HG02610 (cell line): ENCODE measurements at regions not wholly inside any gene's neighbourhood (a gene's known extent, or its start where the extent isn't known, plus 50 kb on each side); places are given as distances from the start of the nearest gene placed in this dataset.

Source experiments
- ATAC-seq: cut with Tn5 transposase; IDR thresholded peaks from one replicate; pipeline ENCODE4 v1.9.1; 2021; ENCODE audit warnings: mild to moderate bottlenecking, moderate library complexity; ENCODE audit not compliant: unreplicated experiment

DNA sequence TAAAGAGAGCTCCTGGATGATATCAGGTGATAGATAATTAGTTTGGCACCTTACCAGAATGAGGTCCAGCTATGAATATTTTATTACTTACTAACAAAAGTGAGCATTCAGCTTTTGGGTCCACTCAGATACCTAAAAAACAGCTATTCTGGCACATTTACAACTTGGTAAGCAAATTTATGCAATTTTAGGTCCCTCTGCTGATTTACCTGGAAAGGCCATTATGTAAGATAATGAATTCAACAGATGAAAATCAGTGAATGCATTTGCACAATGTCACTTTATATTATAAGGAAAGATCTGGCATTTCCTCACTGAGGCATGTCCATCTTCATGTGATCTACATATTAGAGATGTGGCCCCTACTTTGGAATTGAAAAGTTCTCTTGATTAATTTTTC, 517.0 kb downstream of the SPRY1 start:
- no peak for ATAC-seq

DNA sequence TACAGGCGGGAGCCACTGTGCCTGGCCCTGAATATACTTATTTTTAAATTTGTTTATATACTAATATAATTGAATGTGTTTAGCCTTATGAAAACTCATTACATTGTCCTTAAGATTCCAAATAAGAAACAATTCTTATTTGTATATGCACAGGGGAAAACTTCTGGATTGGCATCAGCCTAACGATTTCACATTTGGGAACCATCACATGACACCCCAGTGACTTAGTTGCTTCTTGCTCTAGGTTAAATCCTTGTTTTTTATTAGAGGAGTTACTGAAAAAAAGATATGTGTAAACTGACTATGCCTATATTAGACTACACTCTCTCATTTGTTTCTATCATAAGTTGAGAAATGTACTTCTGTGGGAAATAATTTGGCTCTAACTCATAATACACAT, 520.2 kb downstream of the SPRY1 start:
- no peak for ATAC-seq

DNA sequence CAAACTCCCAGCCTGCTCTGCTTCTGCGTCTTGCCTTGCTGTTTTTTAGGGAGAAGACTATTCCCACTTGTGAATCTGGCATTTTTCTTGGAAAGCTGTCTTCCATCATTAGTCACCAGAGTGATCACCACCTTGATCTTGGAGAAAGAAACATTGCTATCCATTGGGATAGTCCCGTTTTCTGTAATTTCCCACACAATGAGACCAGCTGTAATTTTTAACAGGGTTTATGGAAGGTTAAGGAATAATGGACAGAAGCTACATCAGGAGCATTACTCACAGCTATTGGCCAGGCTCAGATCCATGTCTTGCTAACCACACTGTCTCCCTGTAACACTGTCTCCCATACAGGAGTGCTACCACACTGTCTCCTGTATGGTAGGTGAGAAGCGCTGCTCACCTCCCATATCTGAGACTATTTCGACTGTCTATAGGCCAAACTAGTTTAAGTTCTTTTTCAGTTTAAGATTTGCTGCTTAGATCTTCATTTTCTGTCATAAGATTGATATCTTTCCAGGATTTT, 523.0 kb downstream of the SPRY1 start:
- no peak for ATAC-seq

DNA sequence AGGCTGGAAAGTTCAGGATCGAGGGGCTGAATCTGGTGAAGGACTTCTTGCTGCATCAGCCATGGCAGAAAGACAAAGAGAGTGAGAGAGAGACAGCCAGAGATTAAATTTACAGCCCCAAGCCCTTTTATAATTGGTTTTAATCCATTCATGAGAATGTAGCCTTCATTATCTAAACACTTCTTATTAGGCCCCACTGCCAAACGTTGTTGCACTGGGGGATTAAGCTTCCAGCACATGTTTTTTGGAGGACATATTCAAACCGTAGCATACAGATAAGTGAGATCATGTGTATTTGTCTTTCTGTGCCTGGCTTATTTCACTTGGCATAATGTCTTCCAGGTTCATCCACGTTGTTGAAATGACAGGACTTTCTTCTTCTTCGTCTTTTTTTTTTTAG, 524.7 kb downstream of the SPRY1 start:
- no peak for ATAC-seq

DNA sequence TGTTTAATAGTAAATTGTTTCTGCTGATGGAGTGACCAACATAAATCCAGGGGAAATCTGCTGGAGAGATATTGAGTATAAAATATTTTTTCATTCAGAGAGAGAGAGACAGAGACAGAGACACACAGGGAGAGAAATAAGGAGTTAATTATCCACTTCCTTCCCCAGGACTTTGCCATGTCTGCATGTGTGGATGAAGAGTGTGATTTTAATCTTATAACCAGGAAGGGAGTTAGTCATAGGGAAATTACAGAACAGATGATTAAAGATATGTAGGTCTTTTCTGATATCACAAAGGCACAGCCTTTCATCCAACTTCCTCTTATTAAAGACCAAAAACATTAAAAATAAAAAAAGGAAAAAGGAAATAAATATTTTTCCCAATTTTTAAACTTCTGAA, 526.3 kb downstream of the SPRY1 start:
- no peak for ATAC-seq

DNA sequence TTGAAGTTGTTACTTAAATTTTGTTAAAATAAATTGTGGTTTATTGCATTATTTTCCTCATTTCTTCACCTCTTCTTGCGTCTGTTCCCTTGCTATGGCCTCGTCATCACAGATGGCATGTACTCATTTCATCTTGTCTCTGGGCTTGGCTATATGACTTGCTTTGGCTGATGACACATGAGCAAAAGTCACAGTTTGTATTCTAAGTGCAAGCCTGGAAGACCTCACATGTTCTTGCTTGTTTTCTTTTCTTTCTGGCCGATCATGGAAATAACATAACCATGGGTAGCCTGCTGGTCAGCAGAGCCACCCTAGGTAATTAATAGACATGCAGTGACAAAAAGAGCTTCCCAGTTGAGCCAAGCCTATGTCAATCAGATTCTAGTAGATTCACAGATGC, 527.9 kb downstream of the SPRY1 start:
- ATAC-seq: no peak

DNA sequence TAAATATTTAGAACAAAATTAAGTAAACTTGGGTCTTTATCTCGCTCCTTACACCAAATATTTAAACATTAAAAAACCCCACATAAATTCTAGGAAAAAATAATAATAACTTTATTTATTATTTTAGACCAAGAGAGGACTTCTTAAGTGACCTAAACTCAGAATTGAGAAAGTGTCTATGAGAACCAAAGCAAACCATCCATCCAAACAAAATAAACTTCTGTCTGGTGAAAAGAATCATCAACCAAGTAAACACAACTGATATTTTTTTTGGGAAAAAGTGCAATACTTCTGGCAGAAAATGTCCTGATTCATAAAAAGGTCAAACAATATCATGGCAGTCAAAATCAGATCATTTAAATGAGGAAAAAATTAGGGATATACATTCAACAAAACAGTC, 533.0 kb downstream of the SPRY1 start:
- no peak for ATAC-seq

DNA sequence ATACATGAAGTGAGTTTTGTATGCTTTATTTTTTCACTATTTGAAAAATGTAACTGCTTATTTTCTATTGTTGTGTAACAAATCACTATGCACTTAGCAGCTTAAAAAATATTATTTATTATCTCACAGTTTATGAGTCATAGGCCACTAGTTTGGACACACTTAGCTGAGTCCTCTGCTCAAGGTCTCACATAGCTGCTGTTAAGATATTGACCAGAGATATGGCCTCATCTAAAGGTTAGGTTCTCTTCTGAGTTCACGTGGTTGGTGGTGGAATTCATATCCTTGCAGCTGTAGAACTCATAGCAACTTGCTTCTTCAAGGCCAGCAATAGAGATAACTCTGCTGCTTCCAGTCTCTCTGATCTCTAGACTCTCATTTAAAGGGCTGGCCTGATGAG, 534.4 kb downstream of the SPRY1 start:
- no peak for ATAC-seq

DNA sequence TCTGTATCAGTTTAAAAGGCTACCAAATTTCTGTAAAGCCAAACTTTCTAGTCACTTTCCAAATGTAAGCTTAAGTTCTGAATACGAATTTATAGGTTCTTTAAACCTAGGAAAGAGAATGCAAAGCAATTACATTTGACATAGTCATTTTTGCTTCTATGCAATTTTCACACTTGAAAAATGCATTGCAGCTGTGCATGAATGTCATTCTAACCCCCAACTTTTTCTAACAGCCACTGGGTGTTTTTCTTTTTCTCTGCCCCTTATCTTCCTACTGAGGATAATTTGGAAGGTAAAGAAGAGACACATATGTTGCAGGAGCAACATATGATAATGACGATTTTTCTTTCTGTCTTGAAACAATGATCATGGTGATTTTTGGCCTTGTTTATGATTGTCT, 537.5 kb downstream of the SPRY1 start:
- ATAC-seq: no peak

DNA sequence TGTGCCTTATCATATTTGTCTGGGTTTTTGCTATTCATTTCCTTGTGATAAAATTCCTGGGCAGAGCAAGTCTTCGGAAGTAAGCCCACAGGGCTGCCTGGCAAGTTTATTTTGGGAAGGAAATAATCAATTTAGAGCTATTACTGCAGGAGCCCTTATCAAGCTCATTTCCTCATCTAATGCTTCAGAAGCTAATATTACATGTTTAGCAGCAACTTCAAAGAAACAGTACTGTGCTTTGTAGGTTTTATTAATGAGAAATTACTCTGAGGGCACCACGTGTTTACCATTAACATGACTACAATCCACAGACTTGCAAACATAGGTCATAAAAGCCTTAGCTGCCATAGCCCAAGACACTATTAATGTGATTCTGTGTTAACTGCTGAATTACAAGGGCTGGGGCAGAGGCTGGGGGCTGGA, 540.0 kb downstream of the SPRY1 start:
- ATAC-seq: no peak

DNA sequence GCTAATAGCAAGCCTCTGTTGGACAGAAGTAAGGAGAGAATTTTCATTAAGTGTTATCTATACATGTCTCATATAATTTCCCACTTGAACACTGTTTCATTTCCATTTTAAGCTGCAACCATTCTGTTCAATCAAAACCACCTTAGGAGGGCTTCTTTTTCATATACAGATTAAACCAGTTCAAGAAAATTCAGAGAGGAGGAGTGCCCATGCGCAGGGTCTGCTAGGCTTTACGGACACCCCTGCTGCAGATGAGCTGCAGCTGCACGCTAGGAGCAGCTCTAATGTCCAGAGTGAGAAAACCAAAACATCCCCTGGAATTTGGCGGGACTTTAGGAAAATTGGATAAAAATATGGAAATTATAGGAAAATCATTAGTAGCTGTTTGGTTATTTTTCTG, 541.0 kb downstream of the SPRY1 start:
- no peak for ATAC-seq

DNA sequence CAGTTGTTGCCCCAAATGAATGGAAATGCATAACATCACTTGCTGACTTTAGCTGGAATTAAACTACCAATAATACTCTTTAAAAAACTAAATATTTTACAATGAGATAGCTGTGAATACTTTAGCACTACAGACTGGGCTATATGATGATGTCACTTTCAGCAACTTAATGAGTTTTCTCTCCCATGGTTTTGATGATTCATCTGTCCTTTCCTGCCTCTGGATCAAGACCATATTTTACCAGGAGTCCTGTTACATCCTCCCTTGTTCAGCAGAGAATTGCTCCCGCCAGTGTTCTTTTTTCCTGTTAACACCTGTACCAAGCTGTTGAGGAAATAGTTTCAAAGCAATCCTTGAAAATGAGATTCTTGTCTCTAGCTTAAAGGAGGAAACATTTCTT, 543.0 kb downstream of the SPRY1 start:
- ATAC-seq: no peak

DNA sequence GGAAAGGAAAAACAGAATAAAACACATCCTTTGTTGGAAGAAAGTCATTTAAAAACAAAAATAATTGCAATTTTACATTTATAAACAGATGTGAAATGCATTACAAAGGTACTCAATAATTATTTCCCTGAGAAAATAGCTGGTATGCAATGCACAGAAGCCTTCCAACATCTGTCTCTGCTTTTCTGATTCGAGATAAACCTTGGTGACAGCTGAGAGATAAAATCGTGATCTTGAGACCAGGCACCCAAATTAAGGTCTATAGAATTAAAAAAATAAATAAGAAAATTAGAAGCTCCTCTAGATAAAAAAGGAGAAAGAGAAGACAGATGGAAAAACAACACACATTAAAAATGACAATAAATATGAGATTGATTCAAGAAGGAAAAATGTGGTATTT, 544.0 kb downstream of the SPRY1 start:
- ATAC-seq: no peak

DNA sequence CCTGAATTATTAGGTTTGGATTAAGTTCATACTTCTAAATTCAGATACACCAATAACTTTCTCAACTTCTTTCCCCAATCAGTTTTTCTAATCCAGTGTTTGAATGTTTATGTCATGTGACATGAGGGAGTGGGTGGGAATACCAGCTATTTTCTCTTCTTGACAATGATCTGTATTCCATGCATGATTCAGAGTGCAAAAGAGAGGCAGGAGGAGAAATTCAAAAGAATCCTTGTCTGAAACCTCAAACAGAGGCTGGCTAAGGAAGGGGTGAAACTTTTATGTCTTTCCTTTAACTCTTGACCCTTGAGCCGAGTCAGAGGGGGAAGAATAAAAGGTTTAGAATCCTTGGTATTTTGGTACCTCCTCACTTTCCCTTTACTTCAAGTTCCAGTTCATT, 544.7 kb downstream of the SPRY1 start:
- no peak for ATAC-seq

DNA sequence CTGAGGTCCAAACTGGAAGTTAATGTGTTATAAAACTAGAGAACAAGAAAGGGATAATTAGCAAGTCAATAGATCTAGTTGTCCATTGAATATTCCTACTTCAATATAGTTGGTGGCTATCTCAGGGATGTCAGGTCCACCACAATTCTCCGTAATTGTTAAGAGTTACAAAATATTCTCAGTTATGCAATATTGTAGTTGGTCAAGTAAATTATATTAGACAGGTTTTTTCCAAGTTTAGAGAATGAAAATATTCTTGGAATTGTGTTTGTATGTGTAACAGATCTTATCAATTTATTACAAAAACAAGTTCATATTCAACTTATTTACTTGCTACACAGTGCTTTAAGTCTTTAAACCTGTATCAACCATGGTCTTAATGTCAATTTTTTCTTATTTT, 547.4 kb downstream of the SPRY1 start:
- ATAC-seq: no peak

DNA sequence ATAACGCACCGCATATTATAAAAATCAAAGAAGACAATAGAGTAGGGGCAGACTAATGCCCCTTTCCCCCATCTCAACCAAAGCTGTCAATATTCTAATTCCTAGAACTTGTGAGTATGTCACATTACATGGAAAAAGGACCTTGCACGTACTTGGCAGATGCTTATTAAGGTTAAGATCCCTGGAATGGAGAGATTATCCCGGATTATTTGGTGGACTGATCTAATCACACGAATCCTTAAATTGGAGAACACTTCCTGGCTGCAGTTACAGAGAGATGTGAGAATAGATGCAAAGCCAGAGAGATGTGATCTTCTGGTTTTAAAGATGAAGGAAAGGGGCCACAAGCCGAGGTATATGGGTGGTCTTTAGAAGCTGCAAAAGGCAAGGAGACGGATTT, 548.7 kb downstream of the SPRY1 start:
- no peak for ATAC-seq

DNA sequence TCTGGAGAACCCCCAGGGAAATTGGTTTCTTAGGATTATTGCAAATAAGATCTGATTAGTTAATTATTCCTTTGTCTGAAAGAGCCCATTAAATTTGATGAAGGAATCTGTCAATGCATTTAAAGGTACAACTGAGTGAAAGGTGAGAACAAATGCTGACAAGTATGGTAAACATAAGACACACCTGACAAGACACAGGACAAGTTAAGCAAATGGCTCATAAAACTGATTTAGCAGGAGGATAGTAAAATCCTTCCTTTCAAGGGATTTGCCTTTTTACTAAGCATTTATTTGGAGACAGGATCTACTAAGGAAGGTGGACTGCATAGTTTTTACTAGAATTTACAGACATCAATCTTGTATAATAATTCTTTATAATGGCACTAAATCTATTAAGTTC, 553.9 kb downstream of the SPRY1 start:
- no peak for ATAC-seq

DNA sequence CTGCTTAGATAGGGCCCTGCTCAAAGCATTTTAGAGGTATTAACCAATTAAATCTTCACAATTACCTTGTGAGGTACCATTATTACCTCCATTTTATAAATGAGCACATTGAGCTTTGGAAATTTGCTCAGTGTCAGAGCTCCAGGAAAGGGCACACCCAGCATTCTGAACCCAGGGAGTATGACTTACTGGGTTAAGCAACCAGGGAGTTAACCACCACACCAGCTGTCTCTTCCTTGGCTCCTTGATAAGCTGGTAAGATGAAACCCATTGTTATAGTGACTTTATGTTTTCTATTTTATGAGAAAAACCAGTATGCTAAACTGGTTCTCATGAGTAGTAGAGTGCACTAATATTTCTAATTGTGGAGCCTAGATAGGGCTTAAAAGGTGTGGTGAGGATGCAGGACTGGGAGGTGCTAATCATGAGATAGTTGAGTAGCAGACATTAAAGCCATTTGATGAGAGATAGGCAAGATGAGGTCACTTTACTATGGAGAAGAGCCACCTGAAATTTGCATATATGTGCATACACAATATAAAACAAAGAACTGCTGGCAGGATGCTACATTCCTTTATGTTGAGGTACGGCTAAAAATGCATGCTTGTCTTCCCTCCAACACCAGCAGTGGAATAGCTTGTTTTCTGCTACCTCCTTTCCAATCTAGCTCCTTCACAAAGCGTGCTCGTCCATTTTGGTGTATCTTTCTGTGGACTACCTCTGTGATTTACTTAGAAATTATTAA, 556.1 kb downstream of the SPRY1 start:
- ATAC-seq: no peak

DNA sequence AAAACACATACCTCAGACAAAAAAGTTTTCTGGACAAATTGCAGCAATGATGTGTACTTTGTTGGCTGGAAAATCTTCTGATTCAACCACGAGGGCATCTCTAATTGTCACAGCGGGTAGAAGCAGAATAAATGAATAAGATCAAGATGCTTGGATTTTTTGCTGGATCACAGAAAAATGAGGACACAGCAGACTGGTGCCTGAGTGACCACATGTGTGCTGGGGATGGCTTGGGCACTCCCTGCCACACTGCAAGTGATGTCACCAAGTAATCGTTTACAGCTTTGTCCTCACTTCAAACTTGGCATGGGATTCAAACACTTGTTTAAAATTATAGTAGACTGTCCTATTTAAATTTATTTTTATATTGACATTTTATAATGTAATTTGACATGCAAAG, 557.0 kb downstream of the SPRY1 start:
- ATAC-seq: no peak

DNA sequence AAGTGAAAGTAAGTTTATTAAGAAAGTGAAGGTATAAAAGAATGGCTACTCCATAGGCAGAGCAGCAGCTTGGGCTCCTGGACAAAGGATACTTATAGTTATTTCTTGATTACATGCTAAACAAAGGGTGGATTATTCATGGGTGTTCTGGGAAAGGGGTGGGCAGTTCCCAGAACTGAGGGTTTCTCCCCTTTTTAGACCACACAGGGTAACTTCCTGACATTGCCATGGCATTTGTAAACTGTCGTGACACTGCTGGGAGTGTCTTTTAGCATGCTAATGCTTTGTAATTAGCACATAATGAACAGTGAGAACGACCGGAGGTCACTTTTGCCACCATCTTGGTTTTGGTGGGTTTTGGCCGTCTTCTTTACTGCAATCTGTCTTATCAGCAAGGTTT, 557.6 kb downstream of the SPRY1 start:
- no peak for ATAC-seq

DNA sequence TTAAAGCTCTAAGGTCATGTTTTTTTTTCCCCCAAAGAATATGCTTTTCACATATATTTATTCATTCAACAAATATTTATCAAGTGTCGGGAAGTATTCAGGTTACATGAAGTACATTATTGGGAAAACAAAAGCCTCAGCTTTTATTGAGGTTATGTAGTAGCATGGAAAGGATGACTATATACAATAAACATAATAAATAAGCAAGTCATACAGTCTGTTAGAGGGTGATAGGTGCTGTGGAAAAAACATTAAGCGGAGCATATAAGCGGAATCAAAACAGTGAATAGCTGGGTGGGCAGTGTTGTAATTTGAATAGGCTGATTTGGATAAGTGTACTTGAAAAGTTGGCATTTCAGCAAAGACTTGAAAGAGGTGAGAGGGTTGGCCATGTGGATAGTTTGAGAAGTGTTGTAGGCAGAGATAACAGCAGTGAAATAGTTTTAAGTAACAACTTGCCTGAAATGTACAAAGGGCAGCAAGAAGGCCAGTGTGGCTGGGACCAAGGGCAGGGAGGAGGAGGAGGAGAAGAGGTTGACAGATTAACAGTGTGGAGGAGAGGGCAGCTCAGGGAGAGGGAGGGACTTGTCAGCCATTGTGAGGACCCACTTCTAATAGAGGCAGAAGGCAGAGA, 558.7 kb downstream of the SPRY1 start:
- ATAC-seq: no peak

DNA sequence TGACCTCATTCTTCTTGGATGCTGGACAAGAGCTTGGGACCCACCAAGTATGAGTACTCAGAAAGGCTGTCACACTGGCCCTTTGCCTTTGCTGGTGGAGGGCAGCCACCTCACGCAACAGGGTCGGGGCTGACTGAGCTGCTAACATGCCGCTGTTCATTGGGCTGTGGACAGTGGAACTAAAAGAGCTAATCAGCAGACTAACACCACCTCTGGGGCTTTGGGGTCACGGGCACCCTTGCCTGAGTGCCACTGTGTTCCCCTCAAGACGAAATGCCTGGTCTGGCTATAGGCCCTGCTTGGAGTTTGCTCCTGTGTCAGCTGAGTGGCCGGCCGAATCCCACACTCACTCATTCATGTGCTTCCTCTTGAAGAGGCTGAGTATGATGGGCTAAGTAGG, 559.6 kb downstream of the SPRY1 start:
- no peak for ATAC-seq
